LNCaP clone FGC (cell line): ENCODE measurements at regions not wholly inside any gene's neighbourhood (a gene's known extent, or its start where the extent isn't known, plus 50 kb on each side); places are given as distances from the start of the nearest gene placed in this dataset.

Experiments used
- DNase-seq: peaks from one replicate; pipeline ENCODE4 v3.0.0-alpha.2; 2011; ENCODE audit warnings: low read depth
- H3K4me3 ChIP-seq: 2 replicates; pipeline ENCODE4 v1.5.1; 2011; ENCODE audit warnings: mild to moderate bottlenecking, low read depth, low read length, control low read depth
- TF ChIP-seq, protein P1 (sequence below): IDR thresholded peaks from 2 replicates; pipeline ENCODE4 v1.5.1; 2012; ENCODE audit warnings: mild to moderate bottlenecking; ENCODE audit not compliant: control insufficient read depth, insufficient read depth; ENCODE audit errors: extremely low read depth

DNA sequence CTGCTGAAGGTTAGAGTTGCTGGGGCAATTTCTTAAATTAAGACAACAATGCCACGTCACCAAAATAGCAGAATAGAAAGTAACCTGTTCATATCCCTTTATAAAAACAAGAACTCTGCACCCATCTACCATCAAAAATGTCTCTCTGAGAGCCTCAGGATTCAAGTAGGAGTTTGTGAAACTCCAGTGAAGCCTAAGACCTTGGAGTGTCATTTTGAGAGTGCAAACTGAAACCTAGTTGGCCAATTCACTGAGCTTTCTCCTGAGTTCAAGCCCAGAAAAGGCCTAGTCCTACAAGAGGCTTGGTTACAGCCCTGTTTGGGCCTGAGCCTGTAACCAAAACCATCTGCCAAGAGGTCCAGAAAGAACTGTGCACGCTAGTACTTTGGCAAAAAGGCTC, 335.1 kb downstream of the EFHB start:
- TF ChIP-seq, protein P1, sequence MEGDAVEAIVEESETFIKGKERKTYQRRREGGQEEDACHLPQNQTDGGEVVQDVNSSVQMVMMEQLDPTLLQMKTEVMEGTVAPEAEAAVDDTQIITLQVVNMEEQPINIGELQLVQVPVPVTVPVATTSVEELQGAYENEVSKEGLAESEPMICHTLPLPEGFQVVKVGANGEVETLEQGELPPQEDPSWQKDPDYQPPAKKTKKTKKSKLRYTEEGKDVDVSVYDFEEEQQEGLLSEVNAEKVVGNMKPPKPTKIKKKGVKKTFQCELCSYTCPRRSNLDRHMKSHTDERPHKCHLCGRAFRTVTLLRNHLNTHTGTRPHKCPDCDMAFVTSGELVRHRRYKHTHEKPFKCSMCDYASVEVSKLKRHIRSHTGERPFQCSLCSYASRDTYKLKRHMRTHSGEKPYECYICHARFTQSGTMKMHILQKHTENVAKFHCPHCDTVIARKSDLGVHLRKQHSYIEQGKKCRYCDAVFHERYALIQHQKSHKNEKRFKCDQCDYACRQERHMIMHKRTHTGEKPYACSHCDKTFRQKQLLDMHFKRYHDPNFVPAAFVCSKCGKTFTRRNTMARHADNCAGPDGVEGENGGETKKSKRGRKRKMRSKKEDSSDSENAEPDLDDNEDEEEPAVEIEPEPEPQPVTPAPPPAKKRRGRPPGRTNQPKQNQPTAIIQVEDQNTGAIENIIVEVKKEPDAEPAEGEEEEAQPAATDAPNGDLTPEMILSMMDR = no peak
- DNase-seq = no peak
- H3K4me3 ChIP-seq = no peak overlapping the region

- TF ChIP-seq, protein P1 = no peak
- DNase-seq = no peak
- H3K4me3 ChIP-seq = no peak overlapping the region
Measured at GRCh38 chr3:19596408-19596807, 337.6 kb downstream of the EFHB start.

GRCh38 chr3:19595884-19596283, 338.1 kb downstream of the EFHB start:
- TF ChIP-seq, protein P1 = no peak
- no peak for DNase-seq
- H3K4me3 ChIP-seq = no peak overlapping the region
